NCI-H446 treated with DMSO at 0.1 percent for 48 hours (cell line): ENCODE measurements at regions not wholly inside any gene's neighbourhood (a gene's known extent, or its start where the extent isn't known, plus 50 kb on each side); places are given as distances from the start of the nearest gene placed in this dataset.

Experiments used
- DNase-seq: peaks from one replicate; lab custom pipeline; 2025; lab: John Stamatoyannopoulos, UW

GRCh38 chr4:86529436-86529835, 64.7 kb upstream of the PTPN13 start:
- DNase-seq: no peak

DNA sequence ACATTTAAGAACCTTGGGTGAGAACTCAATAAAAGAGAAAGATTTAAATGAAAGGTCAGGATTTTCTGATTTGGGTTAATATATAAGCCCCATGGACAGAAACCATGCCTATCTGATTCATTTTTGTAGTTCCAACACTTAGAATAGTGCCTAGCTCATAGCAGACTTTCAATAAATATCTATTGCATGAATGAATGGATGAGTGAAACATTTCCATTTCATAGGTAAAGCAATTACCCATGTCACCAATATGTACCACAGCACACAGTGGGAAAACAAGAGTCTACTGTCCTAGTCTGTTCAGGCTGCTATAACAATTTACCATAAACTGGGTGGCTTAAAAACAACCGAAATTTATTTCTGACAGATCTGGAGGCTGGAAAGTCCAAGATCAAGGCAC, 63.9 kb upstream of the PTPN13 start:
- no peak for DNase-seq

DNA sequence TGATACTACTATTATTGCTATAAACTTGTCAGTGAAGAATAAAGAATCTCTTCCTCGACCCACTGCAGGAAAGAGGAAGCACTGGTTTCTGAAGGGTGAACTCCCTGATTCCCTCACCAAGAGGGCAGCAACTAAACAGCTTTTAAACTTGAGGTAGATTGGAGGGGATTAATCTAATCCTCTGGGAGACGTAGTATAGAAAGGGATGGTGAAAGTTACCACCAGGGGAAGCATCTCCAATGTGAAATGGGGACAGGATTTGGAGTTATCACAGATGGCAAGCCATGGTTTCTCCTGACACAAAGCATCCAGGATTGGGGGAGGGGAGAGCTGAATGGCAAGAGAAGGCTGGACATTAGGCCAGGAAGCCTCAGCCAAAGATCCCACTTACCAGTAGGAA, 62.7 kb upstream of the PTPN13 start:
- DNase-seq: no peak

DNA sequence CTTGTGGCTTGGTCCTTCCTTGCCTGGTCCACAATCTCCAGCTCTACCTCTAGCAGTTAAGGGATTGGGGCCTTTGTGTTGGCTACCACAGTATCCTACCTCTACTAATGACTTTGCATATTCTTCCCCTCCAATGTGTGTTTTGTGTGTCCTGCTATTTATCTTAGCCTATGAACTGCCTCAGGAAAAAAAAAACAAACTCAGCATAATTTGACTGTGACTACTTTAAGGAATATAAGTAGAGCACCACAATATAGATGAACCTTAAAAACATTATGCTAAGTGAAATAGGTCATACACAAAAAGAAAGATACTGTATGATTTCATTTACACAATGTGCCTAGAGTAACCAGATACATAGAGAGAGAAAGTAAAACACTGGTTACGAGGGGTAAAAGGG, 61.3 kb upstream of the PTPN13 start:
- no peak for DNase-seq

GRCh38 chr4:86536151-86536550, 58.0 kb upstream of the PTPN13 start:
- DNase-seq: no peak

GRCh38 chr4:86542319-86543027, 51.6 kb upstream of the PTPN13 start:
- DNase-seq: no peak

GRCh38 chr4:86543080-86543479, 51.0 kb upstream of the PTPN13 start:
- no peak for DNase-seq

DNA sequence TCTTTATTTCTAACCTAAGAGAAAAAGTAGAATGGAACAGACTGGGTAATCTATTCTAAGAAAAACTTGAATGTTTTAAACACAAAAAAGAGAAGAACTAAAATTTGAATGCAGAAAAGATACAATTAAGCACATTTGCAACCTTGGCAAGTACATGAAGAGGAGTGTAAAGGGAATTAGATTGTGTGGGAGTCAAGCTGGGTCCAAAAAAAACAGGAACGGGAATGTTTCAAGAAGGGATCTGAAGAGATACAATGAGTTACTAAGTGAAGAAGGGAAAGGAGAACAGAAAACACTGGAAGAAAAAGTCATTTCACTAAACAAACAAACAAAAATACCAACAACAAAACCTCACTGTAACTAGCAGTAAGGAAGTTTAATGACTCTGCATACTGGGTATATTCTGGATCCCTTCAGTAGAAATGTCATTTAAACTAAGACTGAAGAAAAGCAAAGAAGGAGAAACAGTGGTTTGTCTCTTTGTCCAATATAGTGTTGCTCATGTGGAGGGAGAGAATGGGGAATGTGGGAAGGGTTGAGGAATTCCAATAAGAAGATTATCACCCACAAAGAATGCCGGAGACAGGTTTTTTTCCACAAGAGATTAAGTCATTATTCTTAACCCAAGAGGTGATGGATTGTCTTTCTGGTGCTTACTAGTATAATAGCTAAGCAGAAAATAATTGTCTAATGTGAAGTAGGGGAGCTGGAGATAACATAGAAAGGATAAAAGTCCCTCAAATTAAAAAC, 50.4 kb upstream of the PTPN13 start:
- no peak for DNase-seq

- no peak for DNase-seq
Observed at GRCh38 chr4:86544310-86544966, 49.7 kb upstream of the PTPN13 start.
